ENCODE measurements at regions not wholly inside any gene's neighbourhood (a gene's known extent, or its start where the extent isn't known, plus 50 kb on each side); places are given as distances from the start of the nearest gene placed in this dataset.

DNA sequence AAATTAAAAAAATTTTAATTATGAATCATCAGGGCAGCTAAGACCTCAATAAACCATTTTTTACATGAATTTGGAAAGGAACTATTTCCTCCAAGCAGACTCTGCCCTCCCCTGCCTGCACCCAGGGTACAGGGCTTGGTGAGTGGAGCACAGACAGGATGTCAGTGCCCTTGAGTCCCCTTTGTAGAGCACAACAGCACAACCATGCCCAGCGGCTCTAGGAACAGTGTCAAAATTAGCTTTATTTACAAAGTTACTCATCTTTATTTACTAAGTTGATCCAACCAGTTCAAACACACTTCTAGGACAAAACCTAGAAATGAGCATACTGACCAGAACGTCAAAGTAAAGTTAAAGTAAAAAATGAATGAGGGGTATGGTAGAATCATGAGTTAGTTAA is 90.6 kb upstream of the TSC22D2 start:
- H3K9me3 ChIP-seq, result no peaks in the 10 kb centered on the region
- WGBS, 4 donors, result 74 to 90% (median 79%) methylated on average over 2 of the region's 2 CpGs
- intact Hi-C loops (cut with DNase I), result no loop called here

DNA sequence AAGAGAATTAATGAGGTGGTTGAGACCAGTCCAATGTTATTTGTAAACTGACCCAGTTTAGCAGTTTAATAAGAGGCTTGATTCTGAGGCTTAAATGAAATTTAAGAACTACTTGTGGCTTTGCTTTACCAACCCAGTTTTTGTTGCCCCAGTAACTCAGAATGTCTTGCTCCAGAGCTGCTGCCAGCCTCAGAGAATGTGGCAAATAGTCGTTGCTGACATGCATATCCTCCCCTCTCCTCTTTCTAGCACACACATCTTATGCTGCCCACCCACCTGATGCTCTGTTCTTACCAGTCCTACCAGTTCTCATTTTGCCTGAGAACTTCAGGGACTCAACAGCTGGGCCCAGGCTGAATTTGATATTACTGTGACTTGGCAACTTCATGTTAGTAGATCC is 92.4 kb upstream of the TSC22D2 start:
- intact Hi-C loops (cut with DNase I), result no loop called here
- ATAC-seq (no peak), DNase-seq (no peak)
- WGBS, 4 donors, result 33 to 61% (median 52%) methylated on average over 1 of the region's 1 CpG
- Histone ChIP-seq H3K36me3 (no peaks in the 10 kb centered on the region), H3K9me3 (no peaks in the 10 kb centered on the region), H3K27ac (no peak overlapping the region), H3K4me3 (no peak overlapping the region), H3K4me1 (no peaks in the 10 kb centered on the region), H3K27me3 (no peaks in the 10 kb centered on the region)
- TF ChIP-seq POLR2A (IDR thresholded peaks at IDR 0.05), result no peak
- TF ChIP-seq, protein P1, sequence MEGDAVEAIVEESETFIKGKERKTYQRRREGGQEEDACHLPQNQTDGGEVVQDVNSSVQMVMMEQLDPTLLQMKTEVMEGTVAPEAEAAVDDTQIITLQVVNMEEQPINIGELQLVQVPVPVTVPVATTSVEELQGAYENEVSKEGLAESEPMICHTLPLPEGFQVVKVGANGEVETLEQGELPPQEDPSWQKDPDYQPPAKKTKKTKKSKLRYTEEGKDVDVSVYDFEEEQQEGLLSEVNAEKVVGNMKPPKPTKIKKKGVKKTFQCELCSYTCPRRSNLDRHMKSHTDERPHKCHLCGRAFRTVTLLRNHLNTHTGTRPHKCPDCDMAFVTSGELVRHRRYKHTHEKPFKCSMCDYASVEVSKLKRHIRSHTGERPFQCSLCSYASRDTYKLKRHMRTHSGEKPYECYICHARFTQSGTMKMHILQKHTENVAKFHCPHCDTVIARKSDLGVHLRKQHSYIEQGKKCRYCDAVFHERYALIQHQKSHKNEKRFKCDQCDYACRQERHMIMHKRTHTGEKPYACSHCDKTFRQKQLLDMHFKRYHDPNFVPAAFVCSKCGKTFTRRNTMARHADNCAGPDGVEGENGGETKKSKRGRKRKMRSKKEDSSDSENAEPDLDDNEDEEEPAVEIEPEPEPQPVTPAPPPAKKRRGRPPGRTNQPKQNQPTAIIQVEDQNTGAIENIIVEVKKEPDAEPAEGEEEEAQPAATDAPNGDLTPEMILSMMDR (IDR thresholded peaks at IDR 0.05), result no peak

More for the DNA sequence above, 90.6 kb upstream of the TSC22D2 start:
- ATAC-seq (peak in 1 of 4 donors; percentile 74), DNase-seq (no peak)
- TF ChIP-seq, protein P1 (IDR thresholded peaks at IDR 0.05), result no peak
- Histone ChIP-seq H3K27me3 (no peaks in the 10 kb centered on the region), H3K4me1 (no peaks in the 10 kb centered on the region), H3K4me3 (no peak overlapping the region), H3K36me3 (no peaks in the 10 kb centered on the region), H3K27ac (no peak overlapping the region)

DNA sequence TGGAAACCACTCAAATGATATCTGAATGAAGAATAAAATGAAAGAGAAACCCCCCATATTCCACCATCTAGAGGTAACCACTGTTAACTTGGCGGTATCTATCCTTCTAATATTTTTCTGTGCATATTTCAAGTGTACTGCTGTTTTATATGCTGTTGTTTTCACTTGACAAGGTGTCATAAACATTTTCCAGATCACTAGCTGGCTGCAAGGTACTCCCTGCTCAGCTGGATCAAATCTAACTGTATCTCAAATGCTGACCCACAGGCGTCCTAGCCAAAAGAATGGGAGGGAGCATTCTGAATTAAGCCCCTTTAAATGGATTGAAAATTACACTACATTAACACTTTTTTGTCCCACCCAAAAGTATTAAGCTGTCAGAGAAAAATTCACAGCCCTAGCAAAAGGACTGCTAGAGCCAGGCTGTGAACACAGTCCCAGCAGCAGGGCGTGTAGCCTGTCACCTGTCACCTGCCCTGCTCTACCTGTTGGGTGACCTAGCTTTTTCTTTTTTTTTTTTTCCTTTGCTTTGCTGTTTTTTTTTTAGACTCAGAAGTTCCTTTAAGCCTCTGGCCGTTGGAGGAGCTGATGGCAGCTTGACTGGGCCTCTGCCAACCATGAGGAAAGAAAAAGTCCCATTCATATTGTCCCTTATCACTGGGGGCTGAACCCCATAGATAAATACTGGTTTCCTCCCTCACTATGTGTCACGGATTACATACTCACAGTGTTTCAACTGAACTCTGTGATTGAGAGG is 93.7 kb upstream of the TSC22D2 start:
- intact Hi-C loops (cut with DNase I), result no loop called here

DNA sequence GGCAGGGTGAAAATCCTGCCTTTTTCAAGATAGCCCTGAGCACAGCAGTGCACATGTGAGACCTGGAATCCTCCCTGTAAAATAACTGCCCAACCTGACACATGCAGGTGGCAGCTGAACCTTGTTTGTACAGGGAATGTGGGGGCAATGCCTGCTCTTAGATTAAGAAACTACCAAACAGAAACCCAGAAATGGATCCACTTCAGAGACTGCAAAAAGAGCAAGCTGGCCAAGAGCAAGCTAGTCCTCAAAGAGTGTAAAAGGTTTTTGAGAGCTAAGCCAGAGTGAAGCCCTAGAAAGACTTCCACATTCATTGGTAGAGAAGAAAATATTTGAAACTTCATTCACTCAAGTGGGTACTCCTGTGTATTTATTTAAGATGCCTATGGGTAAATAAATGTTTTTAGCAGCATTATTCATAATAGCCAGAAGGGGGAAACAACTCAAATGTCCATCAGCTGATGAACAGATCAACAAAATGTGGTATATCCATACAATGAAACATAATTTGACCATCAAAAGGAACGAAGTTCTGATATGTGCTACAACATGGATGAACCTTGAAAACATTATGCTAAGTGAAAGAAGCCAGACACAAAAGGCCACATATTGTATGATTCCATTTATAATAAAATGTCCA is 96.0 kb upstream of the TSC22D2 start:
- Histone ChIP-seq H3K27ac (no peak overlapping the region), H3K9me3 (no peaks in the 10 kb centered on the region), H3K27me3 (no peaks in the 10 kb centered on the region), H3K4me3 (no peak overlapping the region), H3K36me3 (no peaks in the 10 kb centered on the region), H3K4me1 (no peaks in the 10 kb centered on the region)
- ATAC-seq (no peak), DNase-seq (no peak)
- WGBS, 4 donors, result 90 to 94% (median 93%) methylated on average over 1 of the region's 1 CpG
- TF ChIP-seq POLR2A (IDR thresholded peaks at IDR 0.05), result no peak
- TF ChIP-seq, protein P1 (IDR thresholded peaks at IDR 0.05), result peak in 1 of 12 donors; percentile 4
- intact Hi-C loops (cut with DNase I), result no loop called here

More for the DNA sequence above, 93.7 kb upstream of the TSC22D2 start:
- DNase-seq (no peak), ATAC-seq (peak; percentile 34 to 71 (median 46))
- 39 to 48% (median 44%) methylated on average over 5 of the region's 5 CpGs for WGBS, 4 donors
- H3K36me3 ChIP-seq, result no peaks in the 10 kb centered on the region
- no peaks in the 10 kb centered on the region for H3K27me3 ChIP-seq
- no peaks in the 10 kb centered on the region for H3K4me1 ChIP-seq
- H3K9me3 ChIP-seq, result no peaks in the 10 kb centered on the region
- H3K4me3 ChIP-seq, result no peak overlapping the region
- H3K27ac ChIP-seq, result no peak overlapping the region
- TF ChIP-seq, protein P1 (IDR thresholded peaks at IDR 0.05), result no peak
- no peak for TF ChIP-seq POLR2A (IDR thresholded peaks at IDR 0.05)
